Peyer's patch (tissue), 4 donors: ENCODE measurements at regions not wholly inside any gene's neighbourhood (a gene's known extent, or its start where the extent isn't known, plus 50 kb on each side); places are given as distances from the start of the nearest gene placed in this dataset.
"Not testable (repeated sequence)": the region's sequence is repeated elsewhere in the genome, so short reads cannot be mapped to it uniquely, and the experiment has no call there.

ENCODE experiments used
- DNase-seq, 3 donors: peaks; one replicate each; pipeline ENCODE4 v3.0.0-alpha.2; 2017 to 2019
- H3K27ac ChIP-seq, 4 donors: fragments of 200-600 bp; sonication (generic); one replicate each; pipeline ENCODE4 v1.5.1; 2016 to 2019
- H3K27me3 ChIP-seq, 2 donors: fragments of 200-600 bp; sonication (generic); one replicate each; pipeline ENCODE4 v1.5.1; 2019
- H3K36me3 ChIP-seq, 3 donors: fragments of 200-600 bp; sonication (generic); one replicate each; pipeline ENCODE4 v1.5.1; 2016 to 2019
- H3K4me1 ChIP-seq, 4 donors: fragments of 200-600 bp; sonication (generic); one replicate each; pipeline ENCODE4 v1.5.1; 2016 to 2019
- H3K4me3 ChIP-seq, 4 donors: fragments of 200-600 bp; sonication (generic); 1 replicate in 3 of 4; 2 replicates in 1 of 4; pipeline ENCODE4 v1.5.1; 2016 to 2019; ENCODE audit warnings: mild to moderate bottlenecking in 1 of 4
- H3K9me3 ChIP-seq, 4 donors: fragments of 200-600 bp; sonication (generic); one replicate each; pipeline ENCODE4 v1.5.1; 2016 to 2019; ENCODE audit warnings: mild to moderate bottlenecking in 1 of 4
- POLR2A ChIP-seq, 2 donors: fragments of 450-650 bp; IDR thresholded peaks; one replicate each; pipeline ENCODE4 v1.5.1; 2017; ENCODE audit warnings: antibody characterized with exemption in 2 of 2, mild to moderate bottlenecking in 2 of 2, moderate library complexity in 2 of 2
- TF ChIP-seq, protein P1 (sequence below), 6 experiments: fragments of 450-650 bp in 4 of 6; fragments of 200-600 bp in 2 of 6; sonication (generic) in 1 of 6; IDR thresholded peaks; one replicate each; pipeline ENCODE4 v1.5.1; 2017 to 2019; ENCODE audit warnings: antibody characterized with exemption in 6 of 6, mild to moderate bottlenecking in 3 of 6, moderate library complexity in 1 of 6

GRCh38 chr9:102225841-102226441, 487.5 kb upstream of the GRIN3A start:
- no peak for DNase-seq
- no peak for TF ChIP-seq POLR2A (IDR thresholded peaks at IDR 0.05)
- TF ChIP-seq, protein P1, sequence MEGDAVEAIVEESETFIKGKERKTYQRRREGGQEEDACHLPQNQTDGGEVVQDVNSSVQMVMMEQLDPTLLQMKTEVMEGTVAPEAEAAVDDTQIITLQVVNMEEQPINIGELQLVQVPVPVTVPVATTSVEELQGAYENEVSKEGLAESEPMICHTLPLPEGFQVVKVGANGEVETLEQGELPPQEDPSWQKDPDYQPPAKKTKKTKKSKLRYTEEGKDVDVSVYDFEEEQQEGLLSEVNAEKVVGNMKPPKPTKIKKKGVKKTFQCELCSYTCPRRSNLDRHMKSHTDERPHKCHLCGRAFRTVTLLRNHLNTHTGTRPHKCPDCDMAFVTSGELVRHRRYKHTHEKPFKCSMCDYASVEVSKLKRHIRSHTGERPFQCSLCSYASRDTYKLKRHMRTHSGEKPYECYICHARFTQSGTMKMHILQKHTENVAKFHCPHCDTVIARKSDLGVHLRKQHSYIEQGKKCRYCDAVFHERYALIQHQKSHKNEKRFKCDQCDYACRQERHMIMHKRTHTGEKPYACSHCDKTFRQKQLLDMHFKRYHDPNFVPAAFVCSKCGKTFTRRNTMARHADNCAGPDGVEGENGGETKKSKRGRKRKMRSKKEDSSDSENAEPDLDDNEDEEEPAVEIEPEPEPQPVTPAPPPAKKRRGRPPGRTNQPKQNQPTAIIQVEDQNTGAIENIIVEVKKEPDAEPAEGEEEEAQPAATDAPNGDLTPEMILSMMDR (IDR thresholded peaks at IDR 0.05) = no peak
- Histone ChIP-seq H3K9me3 (no peaks in the 10 kb centered on the region), H3K4me3 (no peak overlapping the region), H3K36me3 (no peaks in the 10 kb centered on the region), H3K4me1 (no peaks in the 10 kb centered on the region), H3K27ac (no peak overlapping the region), H3K27me3 (no peaks in the 10 kb centered on the region)

DNA sequence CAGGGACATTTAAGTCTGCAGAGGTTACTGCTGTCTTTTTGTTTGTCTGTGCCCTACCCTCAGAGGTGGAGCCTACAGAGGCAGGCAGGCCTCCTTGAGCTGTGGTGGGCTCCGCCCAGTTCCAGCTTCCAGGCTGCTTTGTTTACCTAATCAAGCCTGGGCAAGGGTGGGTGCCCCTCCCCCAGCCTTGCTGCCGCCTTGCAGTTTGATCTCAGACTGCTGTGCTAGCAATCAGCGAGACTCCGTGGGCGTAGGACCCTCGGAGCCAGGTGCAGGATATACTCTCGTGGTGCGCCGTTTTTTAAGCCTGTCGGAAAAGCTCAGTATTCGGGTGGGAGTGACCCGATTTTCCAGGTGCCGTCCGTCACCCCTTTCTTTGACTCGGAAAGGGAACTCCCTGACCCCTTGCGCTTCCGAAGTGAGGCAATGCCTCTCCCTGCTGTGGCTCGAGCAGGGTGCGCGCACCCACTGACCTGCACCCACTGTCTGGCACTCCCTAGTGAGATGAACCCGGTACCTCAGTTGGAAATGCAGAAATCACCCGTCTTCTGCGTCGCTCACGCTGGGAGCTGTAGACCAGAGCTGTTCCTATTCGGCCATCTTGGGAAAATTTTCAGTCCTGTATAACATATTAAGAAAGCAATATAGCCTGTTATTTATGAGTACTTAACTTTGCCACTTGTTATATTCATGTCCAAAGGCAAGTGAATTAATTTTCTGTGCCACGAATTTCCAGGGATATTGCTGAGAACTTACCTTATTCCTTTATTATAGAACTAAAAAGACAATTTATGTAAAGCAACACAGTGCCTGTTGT, 485.1 kb upstream of the GRIN3A start:
- not testable (repeated sequence) for H3K4me3 ChIP-seq, H3K27me3 ChIP-seq, DNase-seq, H3K27ac ChIP-seq, H3K36me3 ChIP-seq, H3K9me3 ChIP-seq, H3K4me1 ChIP-seq

GRCh38 chr9:102209176-102209575, 470.7 kb upstream of the GRIN3A start:
- H3K27ac ChIP-seq = no peak overlapping the region
- TF ChIP-seq POLR2A (IDR thresholded peaks at IDR 0.05) = no peak
- TF ChIP-seq, protein P1 (IDR thresholded peaks at IDR 0.05) = no peak
- no peak for DNase-seq
- H3K27me3 ChIP-seq = no peaks in the 10 kb centered on the region
- H3K36me3 ChIP-seq = no peaks in the 10 kb centered on the region
- H3K4me3 ChIP-seq = no peak overlapping the region
- H3K4me1 ChIP-seq = no peaks in the 10 kb centered on the region
- no peaks in the 10 kb centered on the region for H3K9me3 ChIP-seq

DNA sequence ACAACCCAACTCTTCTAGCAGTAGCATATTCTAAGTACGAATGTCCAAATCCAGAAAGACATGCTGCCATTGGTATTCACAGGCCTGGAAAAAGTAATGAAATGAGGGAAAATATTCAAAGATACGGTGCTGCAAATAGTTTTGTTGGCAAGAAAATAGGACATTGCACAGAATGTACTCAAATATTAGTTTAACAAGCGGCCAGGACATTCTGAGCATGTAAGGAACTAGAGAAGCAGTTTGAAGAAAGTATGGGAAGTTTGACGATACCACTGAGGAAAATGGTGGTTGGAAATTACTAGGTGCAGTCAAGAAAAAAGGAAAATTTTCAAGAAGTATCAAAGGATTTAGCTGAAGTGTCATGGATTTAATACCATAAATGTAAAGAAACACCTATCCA, 468.0 kb upstream of the GRIN3A start:
- TF ChIP-seq, protein P1 (IDR thresholded peaks at IDR 0.05) = no peak
- TF ChIP-seq POLR2A (IDR thresholded peaks at IDR 0.05) = no peak
- H3K9me3 ChIP-seq = no peaks in the 10 kb centered on the region
- no peaks in the 10 kb centered on the region for H3K27me3 ChIP-seq

GRCh38 chr9:102205251-102205650, 466.8 kb upstream of the GRIN3A start:
- DNase-seq = no peak
- H3K27ac ChIP-seq = no peak overlapping the region
- H3K27me3 ChIP-seq = no peaks in the 10 kb centered on the region
- H3K36me3 ChIP-seq = no peaks in the 10 kb centered on the region
- H3K4me1 ChIP-seq = no peaks in the 10 kb centered on the region
- no peak overlapping the region for H3K4me3 ChIP-seq
- no peaks in the 10 kb centered on the region for H3K9me3 ChIP-seq
- TF ChIP-seq, protein P1 (IDR thresholded peaks at IDR 0.05) = no peak
- no peak for TF ChIP-seq POLR2A (IDR thresholded peaks at IDR 0.05)

More for the DNA sequence above, 468.0 kb upstream of the GRIN3A start:
- DNase-seq = no peak
- Histone ChIP-seq H3K4me3 (no peak overlapping the region), H3K36me3 (no peaks in the 10 kb centered on the region), H3K27ac (no peak overlapping the region), H3K4me1 (no peaks in the 10 kb centered on the region)

GRCh38 chr9:102202126-102202525, 463.7 kb upstream of the GRIN3A start:
- DNase-seq = no peak
- no peaks in the 10 kb centered on the region for H3K27me3 ChIP-seq
- H3K4me1 ChIP-seq = no peaks in the 10 kb centered on the region
- H3K4me3 ChIP-seq = no peak overlapping the region
- no peak overlapping the region for H3K27ac ChIP-seq
- TF ChIP-seq, protein P1 (IDR thresholded peaks at IDR 0.05) = no peak
- TF ChIP-seq POLR2A (IDR thresholded peaks at IDR 0.05) = no peak
- no peaks in the 10 kb centered on the region for H3K36me3 ChIP-seq
- H3K9me3 ChIP-seq = no peaks in the 10 kb centered on the region
